Left ventricle myocardium inferior (tissue), 1 donor: ENCODE measurements at regions not wholly inside any gene's neighbourhood (a gene's known extent, or its start where the extent isn't known, plus 50 kb on each side); places are given as distances from the start of the nearest gene placed in this dataset.

Source experiments
- DNase-seq: peaks from one replicate; pipeline ENCODE4 v3.0.0-alpha.2; 2020
- H3K27ac ChIP-seq: fragments of 200-600 bp; replicated peaks from 2 replicates; pipeline ENCODE4 v1.8.0; 2021
- H3K27me3 ChIP-seq: fragments of 200-600 bp; 2 replicates; pipeline ENCODE4 v1.8.0; 2021; ENCODE audit warnings: low read depth
- H3K36me3 ChIP-seq: fragments of 200-600 bp; 2 replicates; pipeline ENCODE4 v1.8.0; 2021
- H3K4me1 ChIP-seq: fragments of 200-600 bp; 2 replicates; pipeline ENCODE4 v1.8.0; 2021
- H3K4me3 ChIP-seq: fragments of 200-600 bp; 2 replicates; pipeline ENCODE4 v1.8.0; 2021; ENCODE audit warnings: mild to moderate bottlenecking, moderate library complexity
- H3K9me3 ChIP-seq: fragments of 200-600 bp; replicated peaks from 2 replicates; pipeline ENCODE4 v1.8.0; 2021
- intact Hi-C: fragments of 100-400 bp; cut with micrococcal nuclease; formaldehyde crosslinking; loops from one replicate; pipeline ENCODE4 v1.11.0; 2022
- TF ChIP-seq, protein P1 (sequence below): fragments of 200-600 bp; IDR thresholded peaks from 2 replicates; pipeline ENCODE4 v1.8.0; 2021; ENCODE audit warnings: antibody characterized with exemption, mild to moderate bottlenecking, borderline replicate concordance
- donor health status: DM: no; HTN: yes; CAD: no; lungs with severe emphysema.

DNA sequence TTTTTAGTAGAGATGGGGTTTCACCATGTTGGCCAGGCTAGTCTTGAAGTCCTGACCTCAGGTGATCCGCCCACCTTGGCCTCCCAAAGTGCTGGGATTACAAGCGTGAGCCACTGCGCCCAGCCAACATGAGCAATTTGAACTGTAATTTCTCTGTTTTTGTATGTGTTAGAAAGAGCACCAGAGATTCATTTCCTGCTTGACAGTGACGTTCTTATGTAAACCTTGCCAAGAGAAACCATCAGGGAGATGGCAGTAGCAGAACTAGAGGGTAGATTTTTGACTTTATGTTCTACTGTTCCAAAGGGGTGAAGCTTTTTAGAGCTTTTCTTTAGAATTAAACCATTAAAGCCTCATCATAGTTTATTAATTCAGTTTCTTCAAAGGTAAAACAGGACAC, 148.1 kb upstream of the UMPS start:
- TF ChIP-seq, protein P1, sequence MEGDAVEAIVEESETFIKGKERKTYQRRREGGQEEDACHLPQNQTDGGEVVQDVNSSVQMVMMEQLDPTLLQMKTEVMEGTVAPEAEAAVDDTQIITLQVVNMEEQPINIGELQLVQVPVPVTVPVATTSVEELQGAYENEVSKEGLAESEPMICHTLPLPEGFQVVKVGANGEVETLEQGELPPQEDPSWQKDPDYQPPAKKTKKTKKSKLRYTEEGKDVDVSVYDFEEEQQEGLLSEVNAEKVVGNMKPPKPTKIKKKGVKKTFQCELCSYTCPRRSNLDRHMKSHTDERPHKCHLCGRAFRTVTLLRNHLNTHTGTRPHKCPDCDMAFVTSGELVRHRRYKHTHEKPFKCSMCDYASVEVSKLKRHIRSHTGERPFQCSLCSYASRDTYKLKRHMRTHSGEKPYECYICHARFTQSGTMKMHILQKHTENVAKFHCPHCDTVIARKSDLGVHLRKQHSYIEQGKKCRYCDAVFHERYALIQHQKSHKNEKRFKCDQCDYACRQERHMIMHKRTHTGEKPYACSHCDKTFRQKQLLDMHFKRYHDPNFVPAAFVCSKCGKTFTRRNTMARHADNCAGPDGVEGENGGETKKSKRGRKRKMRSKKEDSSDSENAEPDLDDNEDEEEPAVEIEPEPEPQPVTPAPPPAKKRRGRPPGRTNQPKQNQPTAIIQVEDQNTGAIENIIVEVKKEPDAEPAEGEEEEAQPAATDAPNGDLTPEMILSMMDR = no peak
- Histone ChIP-seq H3K27ac (no peak overlapping the region), H3K36me3 (no peaks in the 10 kb centered on the region), H3K4me3 (no peak overlapping the region), H3K9me3 (no peaks in the 10 kb centered on the region), H3K4me1 (peaks cover 35% of the 10 kb centered on the region), H3K27me3 (no peaks in the 10 kb centered on the region)
- intact Hi-C loops = no loop called here
- no peak for DNase-seq

GRCh38 chr3:124582621-124583395, 147.4 kb upstream of the UMPS start:
- intact Hi-C loops = no loop called here

DNA sequence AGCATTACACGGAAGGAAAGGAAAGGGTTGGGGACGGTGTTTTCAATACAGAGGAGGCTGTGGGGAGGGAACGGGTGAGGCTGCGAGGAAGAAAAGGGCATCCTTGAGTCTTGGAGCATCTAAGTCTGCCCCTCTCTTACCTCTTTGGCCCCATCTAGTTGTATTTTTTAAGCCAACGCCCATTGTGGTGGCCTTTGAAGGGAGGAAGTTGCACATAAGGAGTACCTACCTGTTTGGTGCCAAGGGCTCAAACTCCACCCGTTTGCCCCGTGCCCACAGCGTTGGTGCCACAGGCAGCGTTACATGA, 146.1 kb upstream of the UMPS start:
- TF ChIP-seq, protein P1 = no peak
- Histone ChIP-seq H3K36me3 (no peaks in the 10 kb centered on the region), H3K4me1 (peaks cover 52% of the 10 kb centered on the region), H3K27ac (peak overlapping the region; percentile 89), H3K4me3 (peak overlapping the region; percentile 76), H3K27me3 (no peaks in the 10 kb centered on the region), H3K9me3 (no peaks in the 10 kb centered on the region)
- DNase-seq = no peak
- intact Hi-C loops = no loop called here

More at GRCh38 chr3:124582621-124583395, 147.4 kb upstream of the UMPS start:
- H3K4me1 ChIP-seq = peaks cover 39% of the 10 kb centered on the region
- no peak for DNase-seq
- no peak overlapping the region for H3K4me3 ChIP-seq
- H3K27me3 ChIP-seq = no peaks in the 10 kb centered on the region
- H3K9me3 ChIP-seq = no peaks in the 10 kb centered on the region
- no peak overlapping the region for H3K27ac ChIP-seq
- H3K36me3 ChIP-seq = no peaks in the 10 kb centered on the region
- TF ChIP-seq, protein P1 = no peak

DNA sequence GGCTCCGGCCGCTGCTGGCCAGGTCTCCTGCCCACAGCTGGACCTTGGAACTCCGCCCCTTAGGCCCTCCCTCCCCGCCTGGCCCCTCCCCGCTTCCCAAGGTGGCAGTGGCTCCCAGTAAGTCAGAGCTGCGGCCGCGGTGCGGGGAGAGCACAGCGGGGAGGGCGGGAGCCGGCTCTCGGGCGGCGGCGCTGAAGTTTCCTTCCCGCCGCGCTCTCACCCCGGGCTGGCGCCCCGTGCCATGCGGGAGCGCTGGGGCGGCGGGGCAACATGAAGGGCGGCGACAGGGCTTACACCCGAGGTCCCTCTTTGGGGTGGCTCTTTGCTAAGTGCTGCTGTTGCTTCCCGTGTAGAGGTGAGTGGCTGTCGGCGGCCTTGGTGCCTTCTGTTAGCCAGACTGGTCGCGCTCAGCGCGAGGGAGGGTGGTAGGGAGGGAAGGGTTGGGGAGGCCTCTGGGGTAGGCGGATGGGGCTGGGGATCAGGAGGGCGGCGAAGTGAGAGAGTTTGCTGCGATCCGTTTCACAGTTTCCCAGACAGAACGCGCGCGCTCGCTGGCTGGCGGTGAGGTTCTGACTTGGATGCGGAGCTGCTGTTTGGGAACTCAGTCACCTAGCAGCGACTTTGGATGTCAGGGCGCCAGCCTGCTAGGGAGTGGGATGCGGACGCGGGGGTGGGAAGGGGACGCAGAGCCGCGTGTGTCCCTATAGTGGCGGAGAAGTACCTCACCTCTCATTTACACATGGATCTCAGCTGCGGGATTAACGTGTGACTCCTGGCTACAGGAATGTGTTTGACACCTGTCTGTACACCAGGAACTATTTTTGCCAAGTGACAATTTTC, 145.5 kb upstream of the UMPS start:
- Histone ChIP-seq H3K27ac (peak overlapping the region; percentile 89), H3K4me3 (peak overlapping the region; percentile 76), H3K36me3 (no peaks in the 10 kb centered on the region), H3K4me1 (peaks cover 52% of the 10 kb centered on the region), H3K9me3 (no peaks in the 10 kb centered on the region), H3K27me3 (no peaks in the 10 kb centered on the region)
- intact Hi-C loops = no loop called here
- TF ChIP-seq, protein P1 = peak; percentile 9
- peak; percentile 84 for DNase-seq

- TF ChIP-seq, protein P1 = no peak
- Histone ChIP-seq H3K27me3 (no peaks in the 10 kb centered on the region), H3K4me3 (peak overlapping the region; percentile 76), H3K4me1 (peaks cover 52% of the 10 kb centered on the region), H3K27ac (peak overlapping the region; percentile 89), H3K9me3 (no peaks in the 10 kb centered on the region), H3K36me3 (no peaks in the 10 kb centered on the region)
- DNase-seq = no peak
- intact Hi-C loops = no loop called here
Measured at GRCh38 chr3:124586126-124587052, 143.9 kb upstream of the UMPS start.
